ENCODE measurements at regions not wholly inside any gene's neighbourhood (a gene's known extent, or its start where the extent isn't known, plus 50 kb on each side); places are given as distances from the start of the nearest gene placed in this dataset.
"Not testable (repeated sequence)": the region's sequence is repeated elsewhere in the genome, so short reads cannot be mapped to it uniquely, and the experiment has no call there.

DNA sequence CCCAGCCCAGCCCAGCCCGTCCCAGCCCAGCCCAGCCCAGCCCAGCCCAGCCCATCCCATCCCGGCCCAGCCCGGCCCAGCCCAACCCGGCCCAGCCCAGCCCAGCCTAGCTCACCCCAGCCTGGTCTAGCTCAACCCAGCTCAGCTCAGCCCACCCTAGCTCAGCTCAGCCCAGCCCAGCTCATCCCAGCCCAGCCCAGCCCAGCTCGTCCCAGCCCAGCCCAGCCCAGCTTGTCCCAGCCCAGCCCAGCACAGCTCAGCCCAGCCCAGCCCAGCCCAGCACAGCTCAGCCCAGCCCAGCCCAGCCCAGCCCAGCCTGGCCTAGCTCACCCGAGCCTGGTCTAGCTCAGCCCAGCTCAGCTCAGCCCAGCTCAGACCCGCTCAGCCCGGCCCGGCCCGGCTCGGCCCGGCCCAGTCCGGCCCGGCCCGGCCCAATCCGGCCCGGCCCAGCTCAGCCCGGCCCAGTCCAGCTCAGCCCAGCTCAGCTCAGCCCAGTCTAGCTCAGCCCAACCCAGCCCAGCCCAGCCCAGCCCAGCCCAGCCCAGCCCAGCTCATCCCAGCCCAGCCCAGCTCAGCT lies 184.7 kb downstream of the TMEM121 start:
- TF ChIP-seq, protein P1, sequence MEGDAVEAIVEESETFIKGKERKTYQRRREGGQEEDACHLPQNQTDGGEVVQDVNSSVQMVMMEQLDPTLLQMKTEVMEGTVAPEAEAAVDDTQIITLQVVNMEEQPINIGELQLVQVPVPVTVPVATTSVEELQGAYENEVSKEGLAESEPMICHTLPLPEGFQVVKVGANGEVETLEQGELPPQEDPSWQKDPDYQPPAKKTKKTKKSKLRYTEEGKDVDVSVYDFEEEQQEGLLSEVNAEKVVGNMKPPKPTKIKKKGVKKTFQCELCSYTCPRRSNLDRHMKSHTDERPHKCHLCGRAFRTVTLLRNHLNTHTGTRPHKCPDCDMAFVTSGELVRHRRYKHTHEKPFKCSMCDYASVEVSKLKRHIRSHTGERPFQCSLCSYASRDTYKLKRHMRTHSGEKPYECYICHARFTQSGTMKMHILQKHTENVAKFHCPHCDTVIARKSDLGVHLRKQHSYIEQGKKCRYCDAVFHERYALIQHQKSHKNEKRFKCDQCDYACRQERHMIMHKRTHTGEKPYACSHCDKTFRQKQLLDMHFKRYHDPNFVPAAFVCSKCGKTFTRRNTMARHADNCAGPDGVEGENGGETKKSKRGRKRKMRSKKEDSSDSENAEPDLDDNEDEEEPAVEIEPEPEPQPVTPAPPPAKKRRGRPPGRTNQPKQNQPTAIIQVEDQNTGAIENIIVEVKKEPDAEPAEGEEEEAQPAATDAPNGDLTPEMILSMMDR (IDR thresholded peaks at IDR 0.05), result no peak
- Histone ChIP-seq H3K36me3 (no peaks in the 10 kb centered on the region), H3K4me1 (ENCODE audit: control insufficient read depth in 1 of 2, low read depth in 2 of 2) (no peaks in the 10 kb centered on the region), H3K4me3 (no peak overlapping the region), H3K9me3 (no peaks in the 10 kb centered on the region), H3K27ac (no peak overlapping the region), H3K27me3 (replicated peaks; ENCODE audit: insufficient read depth) (no peaks in the 10 kb centered on the region)
- DNase-seq (ENCODE audit: low spot score) (no peak), ATAC-seq (ENCODE audit: insufficient number of reproducible peaks, low FRiP score, low read depth) (no peak)

DNA sequence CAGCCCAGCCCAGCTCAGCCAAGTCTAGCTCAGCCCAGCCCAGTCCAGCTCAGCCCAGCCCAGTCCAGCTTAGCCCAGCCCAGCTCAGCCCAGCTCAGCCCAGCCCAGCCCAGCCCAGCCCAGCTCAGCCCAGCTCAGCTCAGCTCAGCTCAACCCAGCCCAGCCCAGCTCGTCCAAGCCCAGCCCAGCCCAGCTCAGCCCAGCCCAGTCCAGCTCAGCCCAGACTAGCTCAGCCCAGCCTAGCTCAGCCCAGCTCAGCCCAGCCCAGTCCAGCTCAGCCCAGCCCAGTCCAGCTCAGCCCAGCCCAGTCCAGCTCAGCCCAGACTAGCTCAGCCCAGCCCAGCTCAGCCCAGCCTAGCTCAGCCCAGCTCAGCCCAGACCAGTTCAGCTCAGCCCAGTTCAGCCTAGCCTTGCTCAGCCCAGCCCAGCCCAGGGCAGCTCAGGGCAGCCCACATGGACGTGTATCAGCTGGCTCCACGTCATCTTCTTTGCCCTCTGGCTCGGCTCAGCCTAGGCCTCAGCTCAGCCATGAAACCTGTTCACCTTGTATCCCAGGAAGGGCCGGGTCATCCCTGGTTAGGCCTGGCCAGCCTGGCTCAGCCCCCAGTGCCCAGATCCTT lies 185.6 kb downstream of the TMEM121 start:
- Histone ChIP-seq H3K4me1 (ENCODE audit: control insufficient read depth in 1 of 2, low read depth in 2 of 2) (no peaks in the 10 kb centered on the region), H3K36me3 (no peaks in the 10 kb centered on the region), H3K27me3 (replicated peaks; ENCODE audit: insufficient read depth) (no peaks in the 10 kb centered on the region), H3K27ac (no peak overlapping the region), H3K4me3 (no peak overlapping the region), H3K9me3 (no peaks in the 10 kb centered on the region)
- ATAC-seq (ENCODE audit: insufficient number of reproducible peaks, low FRiP score, low read depth) (no peak), DNase-seq (ENCODE audit: low spot score) (no peak)
- TF ChIP-seq, protein P1 (IDR thresholded peaks at IDR 0.05), result no peak

- not testable (repeated sequence) for H3K4me1 ChIP-seq (ENCODE audit: control insufficient read depth in 1 of 2, low read depth in 2 of 2); ATAC-seq (ENCODE audit: insufficient number of reproducible peaks, low FRiP score, low read depth); DNase-seq (ENCODE audit: low spot score)
These were observed 186.3 kb downstream of the TMEM121 start for GRCh38 chr14:105712670-105713069.

DNA sequence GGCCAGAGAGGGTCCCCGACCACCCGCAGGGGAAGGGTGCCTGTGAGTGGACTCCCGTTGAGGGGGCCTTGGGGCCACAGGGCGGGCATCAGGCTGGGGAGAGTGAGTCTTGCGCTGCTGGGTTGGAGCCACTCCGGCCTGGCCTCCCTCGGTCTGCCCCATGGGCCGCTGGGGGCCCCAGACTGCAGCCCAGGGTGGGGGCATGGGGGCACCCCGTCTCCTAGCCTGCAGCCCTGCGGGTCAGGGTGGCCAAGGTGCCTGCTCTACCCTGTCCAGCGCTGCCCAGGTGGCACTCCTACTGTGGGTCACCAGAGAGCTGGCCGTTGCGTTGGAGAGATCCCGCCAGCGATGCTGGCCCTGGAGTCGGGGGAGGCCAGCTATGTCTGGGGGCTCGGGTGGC lies 186.8 kb downstream of the TMEM121 start:
- not testable (repeated sequence) for H3K9me3 ChIP-seq; ATAC-seq (ENCODE audit: insufficient number of reproducible peaks, low FRiP score, low read depth); H3K36me3 ChIP-seq; H3K27ac ChIP-seq; H3K27me3 ChIP-seq (replicated peaks; ENCODE audit: insufficient read depth); H3K4me1 ChIP-seq (ENCODE audit: control insufficient read depth in 1 of 2, low read depth in 2 of 2); H3K4me3 ChIP-seq; DNase-seq (ENCODE audit: low spot score)

More at GRCh38 chr14:105712670-105713069, 186.3 kb downstream of the TMEM121 start:
- H3K36me3 ChIP-seq; H3K9me3 ChIP-seq; H3K27me3 ChIP-seq (replicated peaks; ENCODE audit: insufficient read depth); H3K4me3 ChIP-seq; H3K27ac ChIP-seq: not testable (repeated sequence)

- not testable (repeated sequence) for ATAC-seq (ENCODE audit: insufficient number of reproducible peaks, low FRiP score, low read depth); H3K4me1 ChIP-seq (ENCODE audit: control insufficient read depth in 1 of 2, low read depth in 2 of 2); DNase-seq (ENCODE audit: low spot score); H3K4me3 ChIP-seq; H3K27ac ChIP-seq; H3K27me3 ChIP-seq (replicated peaks; ENCODE audit: insufficient read depth); H3K9me3 ChIP-seq; H3K36me3 ChIP-seq
These were observed 187.5 kb downstream of the TMEM121 start for GRCh38 chr14:105713836-105714235.

- ATAC-seq (ENCODE audit: insufficient number of reproducible peaks, low FRiP score, low read depth); H3K4me3 ChIP-seq; DNase-seq (ENCODE audit: low spot score); H3K4me1 ChIP-seq (ENCODE audit: control insufficient read depth in 1 of 2, low read depth in 2 of 2); H3K27me3 ChIP-seq (replicated peaks; ENCODE audit: insufficient read depth); H3K36me3 ChIP-seq; H3K27ac ChIP-seq; H3K9me3 ChIP-seq: not testable (repeated sequence)
These were observed 192.4 kb downstream of the TMEM121 start for GRCh38 chr14:105718787-105719186.

DNA sequence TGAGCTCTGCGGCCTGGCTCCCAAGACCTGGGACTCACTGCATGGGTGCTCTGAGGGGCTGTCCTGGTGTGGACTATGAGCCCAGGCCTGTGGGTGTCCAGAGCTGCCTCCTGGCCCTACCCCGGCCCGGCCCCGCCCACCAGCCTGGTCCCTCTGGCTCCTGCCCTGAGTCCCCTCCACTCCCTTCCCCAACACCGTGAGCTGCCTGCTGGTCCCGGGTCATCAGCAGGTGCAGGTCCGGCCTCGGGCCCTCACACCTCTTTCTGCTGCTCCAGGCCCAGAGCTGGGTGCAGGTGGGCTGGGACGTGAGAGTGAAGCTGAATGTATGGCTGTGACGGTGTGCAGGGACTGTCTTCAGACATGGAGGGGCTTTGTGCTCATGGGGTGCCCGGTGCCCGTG lies 193.7 kb downstream of the TMEM121 start:
- not testable (repeated sequence) for ATAC-seq (ENCODE audit: insufficient number of reproducible peaks, low FRiP score, low read depth); H3K27me3 ChIP-seq (replicated peaks; ENCODE audit: insufficient read depth); H3K9me3 ChIP-seq; H3K4me3 ChIP-seq; H3K4me1 ChIP-seq (ENCODE audit: control insufficient read depth in 1 of 2, low read depth in 2 of 2); H3K36me3 ChIP-seq; H3K27ac ChIP-seq; DNase-seq (ENCODE audit: low spot score)

DNA sequence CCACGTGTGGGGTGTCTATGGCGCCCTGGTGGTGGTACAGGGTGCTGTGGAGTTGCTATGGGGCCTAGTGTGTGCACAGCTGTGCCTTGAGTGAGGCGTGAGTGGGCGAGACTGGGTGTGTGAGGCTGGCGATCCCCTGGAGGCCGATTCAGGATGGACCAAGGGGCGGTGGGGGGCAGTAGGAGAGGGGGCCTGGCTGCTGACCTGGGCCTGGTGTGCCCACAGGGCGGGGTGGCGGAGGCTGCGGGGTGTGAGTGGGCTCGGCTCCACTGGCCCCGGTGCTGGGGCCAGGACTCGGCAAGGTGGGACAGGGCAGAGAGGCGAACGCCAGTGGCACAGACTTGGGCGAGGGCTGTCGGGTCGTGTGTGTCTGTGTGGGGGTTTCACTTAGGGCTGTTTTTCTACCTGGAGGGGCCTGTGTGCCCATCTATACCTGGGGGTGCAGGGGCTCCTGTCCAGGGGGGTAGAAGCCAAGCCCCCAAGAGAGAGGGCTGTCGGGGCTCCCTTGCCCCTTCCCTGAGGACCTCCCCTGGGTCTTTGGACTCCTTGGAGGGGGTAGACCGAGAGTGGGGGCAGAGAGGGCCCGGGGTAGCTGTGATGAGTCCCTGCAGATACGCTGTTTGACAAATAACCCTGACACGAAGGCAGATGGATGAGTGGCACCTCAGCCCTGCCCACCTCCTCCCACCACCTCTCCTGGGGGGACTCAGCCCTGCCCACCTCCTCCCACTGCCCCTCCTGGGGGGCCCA lies 194.6 kb downstream of the TMEM121 start:
- H3K36me3 ChIP-seq; DNase-seq (ENCODE audit: low spot score); ATAC-seq (ENCODE audit: insufficient number of reproducible peaks, low FRiP score, low read depth): not testable (repeated sequence)

GRCh38 chr14:105721602-105721970 lies 195.2 kb downstream of the TMEM121 start:
- not testable (repeated sequence) for H3K4me3 ChIP-seq; H3K27ac ChIP-seq; H3K4me1 ChIP-seq (ENCODE audit: control insufficient read depth in 1 of 2, low read depth in 2 of 2); H3K27me3 ChIP-seq (replicated peaks; ENCODE audit: insufficient read depth); H3K9me3 ChIP-seq; H3K36me3 ChIP-seq; DNase-seq (ENCODE audit: low spot score); ATAC-seq (ENCODE audit: insufficient number of reproducible peaks, low FRiP score, low read depth)

More for the DNA sequence above, 194.6 kb downstream of the TMEM121 start:
- not testable (repeated sequence) for H3K27me3 ChIP-seq (replicated peaks; ENCODE audit: insufficient read depth); H3K9me3 ChIP-seq; H3K4me1 ChIP-seq (ENCODE audit: control insufficient read depth in 1 of 2, low read depth in 2 of 2); H3K27ac ChIP-seq; H3K4me3 ChIP-seq

GRCh38 chr14:105721996-105722709 lies 195.8 kb downstream of the TMEM121 start:
- not testable (repeated sequence) for H3K4me3 ChIP-seq; H3K27me3 ChIP-seq (replicated peaks; ENCODE audit: insufficient read depth); H3K4me1 ChIP-seq (ENCODE audit: control insufficient read depth in 1 of 2, low read depth in 2 of 2); H3K36me3 ChIP-seq; DNase-seq (ENCODE audit: low spot score); H3K9me3 ChIP-seq; H3K27ac ChIP-seq; ATAC-seq (ENCODE audit: insufficient number of reproducible peaks, low FRiP score, low read depth)
